Uterus (tissue), 3 donors: ENCODE measurements at regions not wholly inside any gene's neighbourhood (a gene's known extent, or its start where the extent isn't known, plus 50 kb on each side); places are given as distances from the start of the nearest gene placed in this dataset.

Experiments used
- DNase-seq, 2 donors: peaks; one replicate each; pipeline ENCODE4 v3.0.0-alpha.2; 2019 to 2020
- H3K27ac ChIP-seq, 2 donors: fragments of 200-600 bp; sonication (generic); 1 replicate in 1 of 2; 2 replicates in 1 of 2; pipeline ENCODE4 v1.5.1; 2016 to 2018
- H3K27me3 ChIP-seq, 2 donors: fragments of 200-600 bp; sonication (generic); one replicate each; pipeline ENCODE4 v1.5.1; 2018 to 2019; ENCODE audit warnings: control low read depth in 1 of 2
- H3K36me3 ChIP-seq, 2 donors: fragments of 200-600 bp; sonication (generic); one replicate each; pipeline ENCODE4 v1.5.1; 2019; ENCODE audit warnings: control low read depth in 1 of 2
- H3K4me1 ChIP-seq, 2 donors: fragments of 200-600 bp; sonication (generic); one replicate each; pipeline ENCODE4 v1.5.1; 2018 to 2019; ENCODE audit warnings: control low read depth in 1 of 2
- H3K4me3 ChIP-seq, 2 donors: fragments of 200-600 bp; sonication (generic); 1 replicate in 1 of 2; 2 replicates in 1 of 2; pipeline ENCODE4 v1.5.1; 2018 to 2019; ENCODE audit warnings: mild to moderate bottlenecking in 1 of 2
- H3K9me3 ChIP-seq, 2 donors: fragments of 200-600 bp; sonication (generic); one replicate each; pipeline ENCODE4 v1.5.1; 2019; ENCODE audit warnings: control low read depth in 1 of 2
- CTCF ChIP-seq, 4 experiments: fragments of 200-600 bp in 2 of 4; fragments of 450-650 bp in 2 of 4; sonication (generic) in 2 of 4; IDR thresholded peaks; one replicate each; pipeline ENCODE4 v1.5.1; 2016 to 2019; ENCODE audit warnings: antibody characterized with exemption in 4 of 4, mild to moderate bottlenecking in 2 of 4, moderate library complexity in 1 of 4
- POLR2A ChIP-seq, 2 donors: fragments of 450-650 bp; IDR thresholded peaks; one replicate each; pipeline ENCODE4 v1.6.1; 2016; ENCODE audit warnings: antibody characterized with exemption in 2 of 2, mild to moderate bottlenecking in 1 of 2, moderate library complexity in 1 of 2
- intact Hi-C: fragments of 100-400 bp; cut with DNase I; formaldehyde crosslinking; loops from one replicate; pipeline ENCODE4 v1.15.1; 2023; ENCODE audit warnings: low total_unique reads
- donor health status: DM: yes; HTN: yes; CAD: no.

DNA sequence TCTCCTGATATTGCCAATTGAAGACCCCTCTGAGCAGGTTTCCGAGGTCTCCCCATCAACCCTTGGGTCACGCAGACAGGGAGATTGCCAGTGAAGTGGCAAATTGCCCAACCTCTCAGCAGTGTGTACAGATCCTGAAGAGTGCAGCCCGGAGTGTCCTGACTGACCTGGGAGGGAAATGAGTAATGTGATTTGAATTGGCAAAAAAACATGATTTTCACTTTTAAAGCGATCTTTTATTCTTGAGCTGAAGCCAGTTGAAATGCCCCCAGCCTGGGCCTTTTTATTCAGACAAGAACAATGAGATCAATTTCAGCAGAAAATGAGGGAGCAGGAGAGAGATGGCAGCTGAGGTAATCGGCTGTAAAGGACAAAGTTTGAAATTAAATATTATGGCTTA, 401.8 kb downstream of the RAPGEF2 start:
- no peak overlapping the region for H3K4me3 ChIP-seq
- no peak for TF ChIP-seq POLR2A (IDR thresholded peaks at IDR 0.05)
- TF ChIP-seq CTCF (IDR thresholded peaks at IDR 0.05), result no peak
- no peaks in the 10 kb centered on the region for H3K9me3 ChIP-seq
- no peaks in the 10 kb centered on the region for H3K4me1 ChIP-seq
- H3K27ac ChIP-seq, result no peak overlapping the region
- no peaks in the 10 kb centered on the region for H3K36me3 ChIP-seq
- no peak for DNase-seq
- no peaks in the 10 kb centered on the region for H3K27me3 ChIP-seq
- intact Hi-C loops, result no loop called here

GRCh38 chr4:159505266-159505975, 402.5 kb downstream of the RAPGEF2 start:
- intact Hi-C loops, result no loop called here
- H3K4me1 ChIP-seq, result no peaks in the 10 kb centered on the region
- TF ChIP-seq CTCF (IDR thresholded peaks at IDR 0.05) (no peak), POLR2A (IDR thresholded peaks at IDR 0.05) (no peak)
- H3K27ac ChIP-seq, result no peak overlapping the region
- no peak overlapping the region for H3K4me3 ChIP-seq
- no peaks in the 10 kb centered on the region for H3K36me3 ChIP-seq
- no peaks in the 10 kb centered on the region for H3K27me3 ChIP-seq
- DNase-seq, result no peak
- no peaks in the 10 kb centered on the region for H3K9me3 ChIP-seq

DNA sequence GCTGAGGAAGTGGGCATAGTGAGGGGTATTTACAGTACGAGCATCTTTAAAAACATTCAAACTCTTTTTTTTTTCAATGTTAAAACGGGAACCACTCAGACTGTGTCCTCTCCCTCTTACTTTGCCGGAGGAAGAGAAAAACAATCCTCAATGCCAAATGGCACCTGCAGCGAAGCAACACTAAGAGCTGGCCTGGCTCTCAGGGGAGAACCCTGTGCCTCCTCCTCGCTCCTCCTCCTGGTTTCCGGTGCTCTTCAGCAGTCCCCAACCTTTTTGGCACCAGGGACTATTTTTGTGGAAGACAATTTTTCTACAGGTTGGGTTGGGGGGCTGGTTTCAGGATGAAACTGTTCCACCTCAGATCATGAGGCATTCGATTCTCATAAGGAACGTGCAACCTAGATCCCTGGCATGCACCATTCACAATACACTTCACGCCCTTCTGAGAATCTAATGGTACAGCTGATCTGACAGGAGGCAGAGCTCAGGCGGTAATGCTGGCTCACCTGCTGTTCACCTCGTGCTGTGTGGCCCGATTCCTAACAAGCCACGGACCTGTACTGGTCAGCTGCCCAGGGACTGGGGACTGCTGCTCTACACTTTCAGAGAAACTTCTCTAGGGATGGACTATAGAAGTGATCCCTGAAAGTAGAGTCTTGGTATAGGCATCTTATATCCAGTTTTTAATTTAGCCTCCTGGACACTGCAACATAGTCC, 404.1 kb downstream of the RAPGEF2 start:
- no peak overlapping the region for H3K27ac ChIP-seq
- no peaks in the 10 kb centered on the region for H3K27me3 ChIP-seq
- DNase-seq, result no peak
- H3K4me3 ChIP-seq, result no peak overlapping the region
- no peaks in the 10 kb centered on the region for H3K9me3 ChIP-seq
- TF ChIP-seq CTCF (IDR thresholded peaks at IDR 0.05) (no peak), POLR2A (IDR thresholded peaks at IDR 0.05) (no peak)
- H3K4me1 ChIP-seq, result no peaks in the 10 kb centered on the region
- no peaks in the 10 kb centered on the region for H3K36me3 ChIP-seq
- intact Hi-C loops, result no loop called here

GRCh38 chr4:159508917-159509500, 406.1 kb downstream of the RAPGEF2 start:
- no peak overlapping the region for H3K4me3 ChIP-seq
- intact Hi-C loops, result no loop called here
- TF ChIP-seq CTCF (IDR thresholded peaks at IDR 0.05), result no peak
- no peak for TF ChIP-seq POLR2A (IDR thresholded peaks at IDR 0.05)
- no peak for DNase-seq
- H3K27me3 ChIP-seq, result no peaks in the 10 kb centered on the region
- H3K36me3 ChIP-seq, result no peaks in the 10 kb centered on the region
- no peaks in the 10 kb centered on the region for H3K9me3 ChIP-seq
- H3K4me1 ChIP-seq, result no peaks in the 10 kb centered on the region
- H3K27ac ChIP-seq, result no peak overlapping the region

GRCh38 chr4:159512348-159512747, 409.5 kb downstream of the RAPGEF2 start:
- intact Hi-C loops, result no loop called here
- no peaks in the 10 kb centered on the region for H3K4me1 ChIP-seq
- DNase-seq, result no peak
- TF ChIP-seq POLR2A (IDR thresholded peaks at IDR 0.05) (no peak), CTCF (IDR thresholded peaks at IDR 0.05) (no peak)
- no peaks in the 10 kb centered on the region for H3K36me3 ChIP-seq
- no peaks in the 10 kb centered on the region for H3K9me3 ChIP-seq
- H3K27ac ChIP-seq, result no peak overlapping the region
- H3K27me3 ChIP-seq, result no peaks in the 10 kb centered on the region
- no peak overlapping the region for H3K4me3 ChIP-seq
